Gastroesophageal sphincter (tissue), 3 donors: ENCODE measurements at regions not wholly inside any gene's neighbourhood (a gene's known extent, or its start where the extent isn't known, plus 50 kb on each side); places are given as distances from the start of the nearest gene placed in this dataset.

Experiments used
- CTCF ChIP-seq, 4 experiments: fragments of 200-600 bp in 2 of 4; fragments of 450-650 bp in 2 of 4; sonication (generic) in 1 of 4; IDR thresholded peaks; one replicate each; pipeline ENCODE4 v1.5.1; 2017 to 2019; ENCODE audit warnings: antibody characterized with exemption in 4 of 4, mild to moderate bottlenecking in 2 of 4, moderate library complexity in 2 of 4
- EP300 ChIP-seq: sonication (generic); formaldehyde crosslinking; IDR thresholded peaks from one replicate; pipeline ENCODE4 v1.6.1; 2017; ENCODE audit warnings: antibody characterized with exemption, mild to moderate bottlenecking
- POLR2A ChIP-seq, 2 donors: fragments of 450-650 bp; IDR thresholded peaks; one replicate each; pipeline ENCODE4 v1.6.1; 2017; ENCODE audit warnings: antibody characterized with exemption in 2 of 2, mild to moderate bottlenecking in 2 of 2, moderate library complexity in 1 of 2
- POLR2AphosphoS5 ChIP-seq: sonication (generic); formaldehyde crosslinking; IDR thresholded peaks from one replicate; pipeline ENCODE4 v1.6.1; 2017; ENCODE audit warnings: antibody characterized with exemption

- TF ChIP-seq POLR2A (IDR thresholded peaks at IDR 0.05) (no peak), CTCF (IDR thresholded peaks at IDR 0.05) (no peak), POLR2AphosphoS5 (no peak), EP300 (no peak)
Measured at GRCh38 chr5:94024620-94025019, 283.2 kb upstream of the POU5F2 start.
